ENCODE measurements at regions not wholly inside any gene's neighbourhood (a gene's known extent, or its start where the extent isn't known, plus 50 kb on each side); places are given as distances from the start of the nearest gene placed in this dataset.

- TF ChIP-seq HNF4A (conservative IDR thresholded peaks at IDR 0.05), result no peak
- no peak for TF ChIP-seq FOXA1 (IDR thresholded peaks at IDR 0.05)
- TF ChIP-seq MAX (IDR thresholded peaks at IDR 0.05), result no peak
- TF ChIP-seq, protein P1, sequence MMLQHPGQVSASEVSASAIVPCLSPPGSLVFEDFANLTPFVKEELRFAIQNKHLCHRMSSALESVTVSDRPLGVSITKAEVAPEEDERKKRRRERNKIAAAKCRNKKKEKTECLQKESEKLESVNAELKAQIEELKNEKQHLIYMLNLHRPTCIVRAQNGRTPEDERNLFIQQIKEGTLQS (IDR thresholded peaks at IDR 0.05), result no peak
- no peak for TF ChIP-seq SP1 (IDR thresholded peaks at IDR 0.05)
- no peak for TF ChIP-seq FOXA2 (IDR thresholded peaks at IDR 0.05)
- TF ChIP-seq, protein P2, sequence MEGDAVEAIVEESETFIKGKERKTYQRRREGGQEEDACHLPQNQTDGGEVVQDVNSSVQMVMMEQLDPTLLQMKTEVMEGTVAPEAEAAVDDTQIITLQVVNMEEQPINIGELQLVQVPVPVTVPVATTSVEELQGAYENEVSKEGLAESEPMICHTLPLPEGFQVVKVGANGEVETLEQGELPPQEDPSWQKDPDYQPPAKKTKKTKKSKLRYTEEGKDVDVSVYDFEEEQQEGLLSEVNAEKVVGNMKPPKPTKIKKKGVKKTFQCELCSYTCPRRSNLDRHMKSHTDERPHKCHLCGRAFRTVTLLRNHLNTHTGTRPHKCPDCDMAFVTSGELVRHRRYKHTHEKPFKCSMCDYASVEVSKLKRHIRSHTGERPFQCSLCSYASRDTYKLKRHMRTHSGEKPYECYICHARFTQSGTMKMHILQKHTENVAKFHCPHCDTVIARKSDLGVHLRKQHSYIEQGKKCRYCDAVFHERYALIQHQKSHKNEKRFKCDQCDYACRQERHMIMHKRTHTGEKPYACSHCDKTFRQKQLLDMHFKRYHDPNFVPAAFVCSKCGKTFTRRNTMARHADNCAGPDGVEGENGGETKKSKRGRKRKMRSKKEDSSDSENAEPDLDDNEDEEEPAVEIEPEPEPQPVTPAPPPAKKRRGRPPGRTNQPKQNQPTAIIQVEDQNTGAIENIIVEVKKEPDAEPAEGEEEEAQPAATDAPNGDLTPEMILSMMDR (IDR thresholded peaks at IDR 0.05; ENCODE audit: low read depth, low read length, missing input control), result no peak
- no peak for TF ChIP-seq TAF1 (conservative IDR thresholded peaks at IDR 0.05)
- TF ChIP-seq RXRA (IDR thresholded peaks at IDR 0.05), result no peak
- no peak for TF ChIP-seq NR2F2 (IDR thresholded peaks at IDR 0.05)
- TF ChIP-seq HNF4G (IDR thresholded peaks at IDR 0.05), result no peak
- TF ChIP-seq JUND (IDR thresholded peaks at IDR 0.05), result no peak
- TF ChIP-seq GABPA (IDR thresholded peaks at IDR 0.05 in 1 of 2, conservative IDR thresholded peaks at IDR 0.05 in 1 of 2), result no peak
- Histone ChIP-seq H3K4me1 (ENCODE audit: control insufficient read depth in 4 of 4, insufficient read depth in 4 of 4, low read length in 3 of 4) (no peaks in the 10 kb centered on the region), H3K4me3 (ENCODE audit: low read depth in 1 of 3, low read length in 3 of 3) (no peak overlapping the region), H3K9ac (ENCODE audit: low read depth in 1 of 2, low read length in 2 of 2) (no peak overlapping the region), H3K36me3 (ENCODE audit: control insufficient read depth in 4 of 4, insufficient read depth in 3 of 4, low read depth in 1 of 4, low read length in 3 of 4) (no peaks in the 10 kb centered on the region), H3K9me3 (ENCODE audit: control insufficient read depth in 4 of 4, low read length in 3 of 4) (no peaks in the 10 kb centered on the region), H3K27ac (ENCODE audit: low read depth in 1 of 2, low read length in 2 of 2) (no peak overlapping the region), H3K27me3 (ENCODE audit: control insufficient read depth in 4 of 4, insufficient read depth in 4 of 4, low read length in 3 of 4) (no peaks in the 10 kb centered on the region)
- no peak for DNase-seq (ENCODE audit: low spot score)
These were observed 312.3 kb upstream of the RIOK2 start for GRCh38 chr5:97495301-97495700.

DNA sequence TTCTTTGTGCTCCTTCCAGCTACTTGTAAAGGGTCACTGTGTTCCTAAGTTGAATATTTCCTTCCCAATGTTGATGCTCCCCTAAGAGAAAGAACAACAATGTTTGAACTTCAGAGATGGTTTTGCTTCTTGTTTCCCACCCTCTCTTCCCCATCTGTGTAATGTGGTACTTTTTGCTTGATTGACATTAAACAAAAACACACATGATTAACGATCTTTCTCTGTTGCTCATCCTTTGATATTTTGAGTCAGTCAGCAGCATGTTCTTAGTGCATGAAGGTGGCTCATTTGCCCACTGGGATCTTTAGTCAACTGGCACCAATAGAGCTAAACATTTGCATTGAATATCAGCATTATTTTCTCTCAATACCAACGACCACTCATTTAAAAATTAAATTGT lies 313.0 kb upstream of the RIOK2 start:
- Histone ChIP-seq H3K4me1 (ENCODE audit: control insufficient read depth in 4 of 4, insufficient read depth in 4 of 4, low read length in 3 of 4) (no peaks in the 10 kb centered on the region), H3K4me3 (ENCODE audit: low read depth in 1 of 3, low read length in 3 of 3) (no peak overlapping the region), H3K27ac (ENCODE audit: low read depth in 1 of 2, low read length in 2 of 2) (no peak overlapping the region), H3K36me3 (ENCODE audit: control insufficient read depth in 4 of 4, insufficient read depth in 3 of 4, low read depth in 1 of 4, low read length in 3 of 4) (no peaks in the 10 kb centered on the region), H3K9ac (ENCODE audit: low read depth in 1 of 2, low read length in 2 of 2) (no peak overlapping the region), H3K27me3 (ENCODE audit: control insufficient read depth in 4 of 4, insufficient read depth in 4 of 4, low read length in 3 of 4) (no peaks in the 10 kb centered on the region), H3K9me3 (ENCODE audit: control insufficient read depth in 4 of 4, low read length in 3 of 4) (no peaks in the 10 kb centered on the region)
- 57% methylated on average over 2 of the region's 2 CpGs for WGBS
- no peak for DNase-seq (ENCODE audit: low spot score)
- TF ChIP-seq, protein P3, sequence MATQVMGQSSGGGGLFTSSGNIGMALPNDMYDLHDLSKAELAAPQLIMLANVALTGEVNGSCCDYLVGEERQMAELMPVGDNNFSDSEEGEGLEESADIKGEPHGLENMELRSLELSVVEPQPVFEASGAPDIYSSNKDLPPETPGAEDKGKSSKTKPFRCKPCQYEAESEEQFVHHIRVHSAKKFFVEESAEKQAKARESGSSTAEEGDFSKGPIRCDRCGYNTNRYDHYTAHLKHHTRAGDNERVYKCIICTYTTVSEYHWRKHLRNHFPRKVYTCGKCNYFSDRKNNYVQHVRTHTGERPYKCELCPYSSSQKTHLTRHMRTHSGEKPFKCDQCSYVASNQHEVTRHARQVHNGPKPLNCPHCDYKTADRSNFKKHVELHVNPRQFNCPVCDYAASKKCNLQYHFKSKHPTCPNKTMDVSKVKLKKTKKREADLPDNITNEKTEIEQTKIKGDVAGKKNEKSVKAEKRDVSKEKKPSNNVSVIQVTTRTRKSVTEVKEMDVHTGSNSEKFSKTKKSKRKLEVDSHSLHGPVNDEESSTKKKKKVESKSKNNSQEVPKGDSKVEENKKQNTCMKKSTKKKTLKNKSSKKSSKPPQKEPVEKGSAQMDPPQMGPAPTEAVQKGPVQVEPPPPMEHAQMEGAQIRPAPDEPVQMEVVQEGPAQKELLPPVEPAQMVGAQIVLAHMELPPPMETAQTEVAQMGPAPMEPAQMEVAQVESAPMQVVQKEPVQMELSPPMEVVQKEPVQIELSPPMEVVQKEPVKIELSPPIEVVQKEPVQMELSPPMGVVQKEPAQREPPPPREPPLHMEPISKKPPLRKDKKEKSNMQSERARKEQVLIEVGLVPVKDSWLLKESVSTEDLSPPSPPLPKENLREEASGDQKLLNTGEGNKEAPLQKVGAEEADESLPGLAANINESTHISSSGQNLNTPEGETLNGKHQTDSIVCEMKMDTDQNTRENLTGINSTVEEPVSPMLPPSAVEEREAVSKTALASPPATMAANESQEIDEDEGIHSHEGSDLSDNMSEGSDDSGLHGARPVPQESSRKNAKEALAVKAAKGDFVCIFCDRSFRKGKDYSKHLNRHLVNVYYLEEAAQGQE (IDR thresholded peaks at IDR 0.05), result no peak
- TF ChIP-seq SP1 (IDR thresholded peaks at IDR 0.05) (no peak), RXRA (IDR thresholded peaks at IDR 0.05) (no peak), EGR1 (IDR thresholded peaks at IDR 0.05; ENCODE audit: low read depth in 2 of 2) (no peak), HNF4G (IDR thresholded peaks at IDR 0.05) (no peak), TAF1 (conservative IDR thresholded peaks at IDR 0.05) (no peak), FOXA2 (IDR thresholded peaks at IDR 0.05) (no peak), MAX (IDR thresholded peaks at IDR 0.05) (no peak), YY1 (IDR thresholded peaks at IDR 0.05) (no peak), JUND (IDR thresholded peaks at IDR 0.05) (no peak), GABPA (IDR thresholded peaks at IDR 0.05 in 1 of 2, conservative IDR thresholded peaks at IDR 0.05 in 1 of 2) (no peak), RAD21 (IDR thresholded peaks at IDR 0.05) (no peak), FOXA1 (IDR thresholded peaks at IDR 0.05) (no peak)
- TF ChIP-seq, protein P2 (IDR thresholded peaks at IDR 0.05; ENCODE audit: low read depth, low read length, missing input control), result no peak
- TF ChIP-seq, protein P1 (IDR thresholded peaks at IDR 0.05), result no peak

All from liver (tissue), 8 donors.